ENCODE measurements at regions not wholly inside any gene's neighbourhood (a gene's known extent, or its start where the extent isn't known, plus 50 kb on each side); places are given as distances from the start of the nearest gene placed in this dataset.

- no peak for DNase-seq (ENCODE audit: low read depth in 1 of 2, low spot score in 1 of 2)
- Histone ChIP-seq H3K27ac (replicated peaks) (no peak overlapping the region), H3K4me3 (replicated peaks; ENCODE audit: insufficient read depth, low read length) (no peak overlapping the region), H3K27me3 (ENCODE audit: insufficient read depth, poor library complexity, severe bottlenecking) (no peaks in the 10 kb centered on the region)
- no peak for TF ChIP-seq CTCF (IDR thresholded peaks at IDR 0.05; ENCODE audit: insufficient read depth, low read length)
- no peak for TF ChIP-seq POLR2AphosphoS5 (IDR thresholded peaks at IDR 0.05; ENCODE audit: low read depth)
- no peak for TF ChIP-seq REST (IDR thresholded peaks at IDR 0.05; ENCODE audit: insufficient replicate concordance, low read depth)
- no peak for TF ChIP-seq SPI1 (IDR thresholded peaks at IDR 0.05; ENCODE audit: borderline replicate concordance, low read depth)
- TF ChIP-seq GABPA (IDR thresholded peaks at IDR 0.05; ENCODE audit: low read depth) = no peak
Observed at GRCh38 chr15:95417761-95418160, 912.7 kb upstream of the NR2F2 start.

- no peak overlapping the region for H3K4me3 ChIP-seq (replicated peaks; ENCODE audit: insufficient read depth, low read length)
- no peak overlapping the region for H3K27ac ChIP-seq (replicated peaks)
- no peak for DNase-seq (ENCODE audit: low read depth in 1 of 2, low spot score in 1 of 2)
- no peaks in the 10 kb centered on the region for H3K27me3 ChIP-seq (ENCODE audit: insufficient read depth, poor library complexity, severe bottlenecking)
- TF ChIP-seq REST (IDR thresholded peaks at IDR 0.05; ENCODE audit: insufficient replicate concordance, low read depth) (no peak), POLR2AphosphoS5 (IDR thresholded peaks at IDR 0.05; ENCODE audit: low read depth) (no peak), GABPA (IDR thresholded peaks at IDR 0.05; ENCODE audit: low read depth) (no peak), CTCF (IDR thresholded peaks at IDR 0.05; ENCODE audit: insufficient read depth, low read length) (no peak), SPI1 (IDR thresholded peaks at IDR 0.05; ENCODE audit: borderline replicate concordance, low read depth) (no peak)
Observed at GRCh38 chr15:95422255-95422654, 908.2 kb upstream of the NR2F2 start.

- H3K4me3 ChIP-seq (replicated peaks; ENCODE audit: insufficient read depth, low read length) = no peak overlapping the region
- H3K27me3 ChIP-seq (ENCODE audit: insufficient read depth, poor library complexity, severe bottlenecking) = no peaks in the 10 kb centered on the region
- TF ChIP-seq SPI1 (IDR thresholded peaks at IDR 0.05; ENCODE audit: borderline replicate concordance, low read depth) (no peak), POLR2AphosphoS5 (IDR thresholded peaks at IDR 0.05; ENCODE audit: low read depth) (no peak), CTCF (IDR thresholded peaks at IDR 0.05; ENCODE audit: insufficient read depth, low read length) (no peak)
- DNase-seq (ENCODE audit: low read depth in 1 of 2, low spot score in 1 of 2) = no peak
- no peak overlapping the region for H3K27ac ChIP-seq (replicated peaks)
Observed at GRCh38 chr15:95425859-95426258, 904.6 kb upstream of the NR2F2 start.

GRCh38 chr15:95429345-95429744 is 901.2 kb upstream of the NR2F2 start:
- H3K27ac ChIP-seq (replicated peaks) = no peak overlapping the region
- no peak for DNase-seq (ENCODE audit: low read depth in 1 of 2, low spot score in 1 of 2)
- TF ChIP-seq REST (IDR thresholded peaks at IDR 0.05; ENCODE audit: insufficient replicate concordance, low read depth) (no peak), CTCF (IDR thresholded peaks at IDR 0.05; ENCODE audit: insufficient read depth, low read length) (no peak)
- H3K4me3 ChIP-seq (replicated peaks; ENCODE audit: insufficient read depth, low read length) = no peak overlapping the region
- no peaks in the 10 kb centered on the region for H3K27me3 ChIP-seq (ENCODE audit: insufficient read depth, poor library complexity, severe bottlenecking)
